SK-N-SH (cell line): ENCODE measurements at regions not wholly inside any gene's neighbourhood (a gene's known extent, or its start where the extent isn't known, plus 50 kb on each side); places are given as distances from the start of the nearest gene placed in this dataset.

ENCODE experiments used
- CTCF ChIA-PET: fragments of 300-600, 350-600 bp; formaldehyde crosslinking; extraction: SDS; loops from one replicate; lab custom pipeline; 2021; lab: Yijun Ruan, JAX
- POLR2A ChIA-PET: fragments of 350-600 bp; sonication (Branson Sonifier 250); formaldehyde crosslinking; extraction: SDS; loops from one replicate; lab custom pipeline; 2020; ENCODE audit warnings: antibody characterized with exemption, inconsistent platforms; lab: Yijun Ruan, JAX
- DNase-seq: peaks from one replicate; pipeline ENCODE4 v3.0.0; 2012
- H2AFZ ChIP-seq: fragments of 200-600 bp; sonication (generic); 2 replicates; pipeline ENCODE4 v1.8.1; 2016; ENCODE audit warnings: antibody characterized with exemption, mild to moderate bottlenecking, low read depth
- H3F3A ChIP-seq: fragments of 200-600 bp; sonication (generic); replicated peaks from 2 replicates; pipeline ENCODE3; 2016; ENCODE audit warnings: antibody characterized with exemption, mild to moderate bottlenecking; ENCODE audit not compliant: insufficient read depth
- H3K27ac ChIP-seq, 2 experiments: fragments of 200-500 bp in 1 of 2; fragments of 200-600 bp in 1 of 2; sonication (Bioruptor generic) in 1 of 2; sonication (generic), shearing (Covaris generic) in 1 of 2; 2 replicates each; pipeline versions ENCODE4 v1.5.1 to v1.6.1; 2014 to 2016; ENCODE audit warnings: low read depth in 2 of 2, inconsistent platforms in 1 of 2, low read length in 1 of 2, mild to moderate bottlenecking in 1 of 2, mixed read lengths in 1 of 2
- H3K27me3 ChIP-seq: fragments of 200-600 bp; sonication (generic), shearing (Covaris generic); 2 replicates; pipeline ENCODE4 v1.6.1; 2016; ENCODE audit warnings: mixed run types; ENCODE audit not compliant: insufficient read depth
- H3K36me3 ChIP-seq, 2 experiments: fragments of 200-500 bp in 1 of 2; fragments of 200-600 bp in 1 of 2; sonication (Bioruptor generic) in 1 of 2; sonication (generic) in 1 of 2; replicated peaks in 1 of 2; 2 replicates each; pipeline versions ENCODE3 to v1.5.1; 2014 to 2016; ENCODE audit warnings: low read length in 1 of 2, mild to moderate bottlenecking in 1 of 2; ENCODE audit not compliant: insufficient read depth in 2 of 2, control insufficient read depth in 1 of 2
- H3K4me1 ChIP-seq, 2 experiments: fragments of 200-500 bp in 1 of 2; fragments of 200-600 bp in 1 of 2; sonication (Bioruptor generic) in 1 of 2; sonication (generic), shearing (Covaris generic) in 1 of 2; 2 replicates each; pipeline versions ENCODE4 v1.5.1 to v1.6.1; 2014 to 2016; ENCODE audit warnings: low read depth in 1 of 2, low read length in 1 of 2, mixed run types in 1 of 2; ENCODE audit not compliant: insufficient read depth in 2 of 2, control insufficient read depth in 1 of 2
- H3K4me2 ChIP-seq: fragments of 200-600 bp; sonication (generic), shearing (Covaris generic); 2 replicates; pipeline ENCODE4 v1.6.1; 2017; ENCODE audit warnings: mixed run types
- H3K4me3 ChIP-seq, 2 experiments: fragments of 200-500 bp in 1 of 2; fragments of 200-600 bp in 1 of 2; sonication (Bioruptor generic) in 1 of 2; sonication (generic), shearing (Covaris generic) in 1 of 2; 2 replicates each; pipeline versions ENCODE4 v1.5.1 to v1.8.1; 2014 to 2016; ENCODE audit warnings: low read depth in 2 of 2, inconsistent platforms in 1 of 2, low read length in 1 of 2, mild to moderate bottlenecking in 1 of 2, mixed read lengths in 1 of 2, moderate library complexity in 1 of 2
- H3K79me2 ChIP-seq: fragments of 200-600 bp; sonication (generic); 2 replicates; pipeline ENCODE4 v1.8.1; 2017; ENCODE audit warnings: mild to moderate bottlenecking; ENCODE audit not compliant: insufficient read depth
- H3K9ac ChIP-seq: fragments of 200-600 bp; sonication (generic); 2 replicates; pipeline ENCODE4 v1.6.1; 2017; ENCODE audit warnings: mixed run types
- H3K9me2 ChIP-seq: fragments of 200-600 bp; sonication (generic); 2 replicates; pipeline ENCODE4 v1.6.1; 2017; ENCODE audit warnings: mixed run types
- H3K9me3 ChIP-seq: fragments of 200-600 bp; sonication (generic); 2 replicates; pipeline ENCODE4 v1.6.1; 2017; ENCODE audit warnings: mixed run types, mild to moderate bottlenecking, moderate library complexity
- H4K20me1 ChIP-seq: fragments of 200-600 bp; sonication (generic); 2 replicates; pipeline ENCODE4 v1.6.1; 2017; ENCODE audit warnings: mild to moderate bottlenecking, mixed run types; ENCODE audit not compliant: insufficient read depth
- CTCF ChIP-seq: fragments of 200-600 bp; sonication (generic); IDR thresholded peaks from 2 replicates; pipeline ENCODE4 v1.6.1; 2017; ENCODE audit warnings: antibody characterized with exemption, mild to moderate bottlenecking, moderate library complexity
- EP300 ChIP-seq, 2 experiments: IDR thresholded peaks; 2 replicates each; pipeline versions ENCODE4 v1.4.0 to v1.6.1; 2012; ENCODE audit warnings: borderline replicate concordance in 1 of 2, low read depth in 1 of 2, low read length in 1 of 2
- EZH2phosphoT487 ChIP-seq: fragments of 200-600 bp; sonication (generic); IDR thresholded peaks from 2 replicates; pipeline ENCODE4 v1.6.1; 2017; ENCODE audit warnings: low read depth, mixed run types, mild to moderate bottlenecking, antibody characterized with exemption, moderate library complexity, borderline replicate concordance
- FOSL2 ChIP-seq: IDR thresholded peaks from 2 replicates; pipeline ENCODE4 v1.4.0; 2012; ENCODE audit warnings: low read depth, mild to moderate bottlenecking, moderate library complexity, borderline replicate concordance
- FOXJ3 ChIP-seq: sonication (generic); formaldehyde crosslinking; IDR thresholded peaks from 2 replicates; pipeline ENCODE4 v1.5.1; 2020; ENCODE audit warnings: mild to moderate bottlenecking, missing genetic modification reagents
- IRF3 ChIP-seq: fragments of 150-350 bp; IDR thresholded peaks from 2 replicates; pipeline ENCODE4 v1.6.1; 2016; ENCODE audit warnings: mild to moderate bottlenecking, low read depth, low read length
- MXI1 ChIP-seq: IDR thresholded peaks from 2 replicates; pipeline ENCODE4 v1.6.1; 2012; ENCODE audit warnings: mild to moderate bottlenecking, low read depth, low read length, improper control_type of control experiment
- NRF1 ChIP-seq: IDR thresholded peaks from 2 replicates; pipeline ENCODE4 v1.6.1; 2012; ENCODE audit warnings: low read depth, mild to moderate bottlenecking, low read length
- REST ChIP-seq: IDR thresholded peaks from 2 replicates; pipeline ENCODE4 v1.6.1; 2012; ENCODE audit warnings: mild to moderate bottlenecking, low read depth, low read length, moderate library complexity
- RXRA ChIP-seq: IDR thresholded peaks from 2 replicates; pipeline ENCODE4 v1.4.0; 2012; ENCODE audit warnings: low read depth, mild to moderate bottlenecking, borderline replicate concordance
- SIN3A ChIP-seq: IDR thresholded peaks from 2 replicates; pipeline ENCODE4 v1.6.1; 2012; ENCODE audit warnings: low read depth, mild to moderate bottlenecking, low read length, moderate library complexity, borderline replicate concordance
- USF1 ChIP-seq: IDR thresholded peaks from 2 replicates; pipeline ENCODE4 v1.4.0; 2012; ENCODE audit warnings: low read depth, borderline replicate concordance
- WGBS: methylation state at CpG from one replicate; pipeline ENCODE4 v1.1.6; 2017; ENCODE audit warnings: low lambda C conversion rate; 5-methylcytosine and 5-hydroxymethylcytosine counted together

GRCh38 chr5:89950234-89950633 is 459.3 kb downstream of the CETN3 start:
- ChIA-PET POLR2A (no interaction called here), CTCF (no interaction called here)
- Histone ChIP-seq H3K9me3 (no peaks in the 10 kb centered on the region), H3K79me2 (no peaks in the 10 kb centered on the region), H3K9ac (no peak overlapping the region), H2AFZ (no peak overlapping the region), H4K20me1 (no peaks in the 10 kb centered on the region), H3F3A (no peaks in the 10 kb centered on the region), H3K36me3 (no peaks in the 10 kb centered on the region), H3K9me2 (no peaks in the 10 kb centered on the region; the same call in 1 of the 2 replicates), H3K4me3 (no peak overlapping the region), H3K4me2 (no peak overlapping the region), H3K27ac (no peak overlapping the region), H3K27me3 (no peaks in the 10 kb centered on the region), H3K4me1 (no peaks in the 10 kb centered on the region; a peak in 1 of 4 replicates)
- TF ChIP-seq REST (no peak), MXI1 (no peak), EP300 (IDR thresholded peaks at IDR 0.05; ENCODE audit: borderline replicate concordance in 1 of 2, low read depth in 1 of 2, low read length in 1 of 2) (no peak), USF1 (no peak), EZH2phosphoT487 (no peak), FOXJ3 (CRISPR knock-in tag) (no peak), IRF3 (no peak), RXRA (no peak), NRF1 (no peak), SIN3A (no peak), FOSL2 (no peak), CTCF (no peak)
- no peak for DNase-seq
- 77% methylated on average over 1 of the region's 1 CpG for WGBS
